Fibroblast of pulmonary artery (primary cell): ENCODE measurements at regions not wholly inside any gene's neighbourhood (a gene's known extent, or its start where the extent isn't known, plus 50 kb on each side); places are given as distances from the start of the nearest gene placed in this dataset.

Experiments used
- DNase-seq: peaks from one replicate; pipeline ENCODE4 v3.0.0-alpha.2; 2010; ENCODE audit warnings: low read depth
- H3K4me3 ChIP-seq: replicated peaks from 2 replicates; pipeline ENCODE4 v1.5.1; 2011; ENCODE audit warnings: low read depth, mild to moderate bottlenecking, control low read depth, low read length, moderate library complexity
- CTCF ChIP-seq: IDR thresholded peaks from 2 replicates; pipeline ENCODE4 v1.5.1; 2011; ENCODE audit warnings: mild to moderate bottlenecking, control low read depth, low read length, inconsistent platforms; ENCODE audit errors: missing control alignments

DNA sequence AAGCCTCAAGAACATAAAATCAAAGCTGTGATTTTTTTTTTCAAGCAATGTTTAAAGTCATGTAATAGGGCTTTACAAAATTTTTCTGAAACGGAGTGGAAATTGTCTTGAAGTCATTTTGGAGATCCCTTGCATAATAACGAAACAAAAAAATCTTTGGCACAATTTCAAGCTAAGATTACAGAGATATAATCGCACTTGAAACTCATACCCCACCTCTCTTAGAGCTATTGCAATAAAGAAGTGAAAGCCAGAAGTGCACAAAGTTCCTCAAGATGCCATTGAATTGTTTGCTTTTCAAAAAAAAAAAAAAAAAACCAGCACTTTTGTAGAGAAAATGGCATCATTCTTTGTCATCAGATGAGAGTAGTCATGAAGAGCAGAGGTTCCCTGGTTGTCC lies 152.3 kb downstream of the PAX3 start:
- no peak for TF ChIP-seq CTCF
- DNase-seq, result no peak
- no peak overlapping the region for H3K4me3 ChIP-seq

DNA sequence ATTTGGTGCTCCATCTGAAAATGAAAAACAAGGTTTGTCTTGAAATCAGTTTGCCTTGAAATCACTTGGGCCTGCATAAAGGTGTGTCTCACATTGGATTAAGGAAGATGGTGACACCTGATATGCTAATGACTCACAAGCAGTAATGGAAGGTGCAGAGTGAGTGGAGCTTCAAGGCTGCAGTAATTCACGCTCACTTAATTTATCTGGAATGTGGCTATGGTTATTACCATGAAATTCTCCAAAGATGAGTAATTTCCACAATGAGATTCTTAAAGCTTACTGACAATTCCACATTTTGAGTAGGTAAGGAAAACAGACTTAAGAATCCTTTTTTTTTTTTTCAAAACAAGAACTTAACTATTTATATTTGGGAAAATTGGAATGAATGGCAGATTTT lies 156.8 kb downstream of the PAX3 start:
- H3K4me3 ChIP-seq, result no peak overlapping the region
- no peak for DNase-seq
- no peak for TF ChIP-seq CTCF

- H3K4me3 ChIP-seq, result no peak overlapping the region
- TF ChIP-seq CTCF, result no peak
- no peak for DNase-seq
These were observed 162.6 kb downstream of the PAX3 start for GRCh38 chr2:222136106-222136630.

GRCh38 chr2:222134654-222135053 lies 164.1 kb downstream of the PAX3 start:
- no peak overlapping the region for H3K4me3 ChIP-seq
- no peak for TF ChIP-seq CTCF
- no peak for DNase-seq

GRCh38 chr2:222133897-222134296 lies 164.9 kb downstream of the PAX3 start:
- no peak for TF ChIP-seq CTCF
- H3K4me3 ChIP-seq, result no peak overlapping the region
- DNase-seq, result no peak

DNA sequence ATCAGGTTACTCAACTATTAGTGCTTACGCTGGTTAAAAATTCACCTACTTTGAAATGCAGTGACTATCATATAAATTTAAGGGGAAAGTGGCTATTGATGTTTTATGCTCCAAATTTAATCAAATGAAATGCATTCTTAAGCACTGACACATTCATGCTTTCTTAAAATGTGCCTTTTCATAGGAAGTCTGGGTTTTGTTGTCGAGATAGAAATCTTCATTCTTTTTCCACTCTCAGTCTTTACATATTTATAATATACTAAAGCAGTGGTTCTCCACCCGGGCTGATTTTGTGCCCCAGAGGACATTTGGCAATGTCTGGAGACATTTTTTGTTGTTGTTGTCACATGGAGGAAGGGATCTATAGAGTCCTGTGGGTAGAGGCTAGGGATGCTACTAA lies 167.9 kb downstream of the PAX3 start:
- TF ChIP-seq CTCF, result no peak

GRCh38 chr2:222127660-222128059 lies 171.1 kb downstream of the PAX3 start:
- no peak for DNase-seq
- H3K4me3 ChIP-seq, result no peak overlapping the region
- no peak for TF ChIP-seq CTCF

More for the DNA sequence above, 167.9 kb downstream of the PAX3 start:
- no peak overlapping the region for H3K4me3 ChIP-seq
- no peak for DNase-seq
